ENCODE measurements at regions not wholly inside any gene's neighbourhood (a gene's known extent, or its start where the extent isn't known, plus 50 kb on each side); places are given as distances from the start of the nearest gene placed in this dataset.

- no peak for DNase-seq
These were observed 599.8 kb downstream of the AJAP1 start for GRCh38 chr1:5254131-5254725.

GRCh38 chr1:5253036-5253435 is 598.6 kb downstream of the AJAP1 start:
- DNase-seq: no peak

DNA sequence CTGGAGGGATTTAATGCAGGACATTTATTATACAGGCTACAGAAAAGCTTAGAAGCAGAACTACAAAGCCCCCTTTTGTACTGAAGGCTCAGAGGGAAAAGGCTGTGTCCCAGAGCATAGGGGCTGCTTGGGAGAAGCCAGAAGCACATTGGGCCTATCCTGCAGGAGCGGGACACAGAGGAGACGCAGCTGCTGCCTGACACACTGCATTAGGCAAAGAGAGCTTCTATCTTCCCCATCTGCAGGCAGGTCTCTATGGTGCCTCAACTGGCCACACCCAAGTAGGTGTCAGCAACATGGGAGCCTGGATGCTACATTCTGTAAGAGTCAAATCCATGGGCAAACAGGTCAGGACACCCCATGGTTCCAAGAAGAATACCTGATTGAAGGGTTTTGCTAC is 595.9 kb downstream of the AJAP1 start:
- DNase-seq: no peak

- no peak for DNase-seq
These were observed 590.9 kb downstream of the AJAP1 start for GRCh38 chr1:5245348-5245747.

DNA sequence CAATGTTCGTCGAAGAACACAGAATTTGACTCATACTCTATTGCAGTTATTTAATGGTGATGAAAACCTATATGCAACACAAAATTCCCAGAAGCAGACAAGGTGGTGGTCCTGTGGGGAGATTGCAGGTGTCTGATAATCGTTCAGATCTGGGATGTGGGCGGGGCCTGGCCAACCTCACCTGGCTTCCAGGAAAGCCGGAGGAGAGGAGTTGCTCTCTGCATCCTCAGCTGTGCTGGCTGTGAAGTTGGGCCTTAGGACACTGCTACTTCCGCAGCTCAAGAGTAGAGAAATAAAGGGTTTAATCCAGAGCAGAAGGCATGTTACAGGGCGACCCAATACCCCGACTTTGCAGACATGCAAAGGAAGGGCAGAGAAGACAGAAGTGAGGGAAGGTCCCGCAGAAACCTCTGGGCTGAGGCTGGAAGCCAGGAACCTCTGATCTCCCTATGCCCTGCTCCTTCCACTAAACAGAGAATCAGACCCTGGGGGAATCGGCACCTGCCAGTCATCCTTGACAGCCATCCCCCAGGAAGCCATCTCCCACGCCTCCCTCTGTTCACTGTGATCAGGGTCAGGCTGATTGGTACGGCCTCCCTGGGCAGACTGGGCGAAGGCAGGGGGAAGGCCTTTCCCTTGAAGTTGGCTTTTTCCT is 590.3 kb downstream of the AJAP1 start:
- DNase-seq: no peak

- no peak for DNase-seq
These were observed 588.4 kb downstream of the AJAP1 start for GRCh38 chr1:5242850-5243249.

DNA sequence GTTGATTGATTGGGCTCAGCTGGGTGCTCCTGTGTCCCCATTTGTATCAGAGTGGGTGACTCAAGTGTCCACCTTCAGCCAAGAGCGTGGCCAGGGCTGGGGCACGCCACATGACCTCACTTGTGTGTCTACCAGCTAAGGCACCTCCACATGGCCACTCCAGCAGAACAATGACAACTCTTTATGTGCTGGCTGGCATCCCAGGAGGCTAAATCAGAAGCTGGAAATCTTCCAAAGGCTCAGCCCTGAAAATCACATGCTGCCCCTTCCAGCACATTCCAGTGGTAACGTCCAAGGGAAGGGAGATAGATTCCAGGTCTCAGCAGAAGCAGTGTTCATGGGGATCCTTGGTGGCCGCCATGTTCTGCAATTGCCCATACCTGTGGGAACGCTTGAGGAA is 585.5 kb downstream of the AJAP1 start:
- DNase-seq: no peak

GRCh38 chr1:5238351-5239130 is 584.1 kb downstream of the AJAP1 start:
- no peak for DNase-seq

DNA sequence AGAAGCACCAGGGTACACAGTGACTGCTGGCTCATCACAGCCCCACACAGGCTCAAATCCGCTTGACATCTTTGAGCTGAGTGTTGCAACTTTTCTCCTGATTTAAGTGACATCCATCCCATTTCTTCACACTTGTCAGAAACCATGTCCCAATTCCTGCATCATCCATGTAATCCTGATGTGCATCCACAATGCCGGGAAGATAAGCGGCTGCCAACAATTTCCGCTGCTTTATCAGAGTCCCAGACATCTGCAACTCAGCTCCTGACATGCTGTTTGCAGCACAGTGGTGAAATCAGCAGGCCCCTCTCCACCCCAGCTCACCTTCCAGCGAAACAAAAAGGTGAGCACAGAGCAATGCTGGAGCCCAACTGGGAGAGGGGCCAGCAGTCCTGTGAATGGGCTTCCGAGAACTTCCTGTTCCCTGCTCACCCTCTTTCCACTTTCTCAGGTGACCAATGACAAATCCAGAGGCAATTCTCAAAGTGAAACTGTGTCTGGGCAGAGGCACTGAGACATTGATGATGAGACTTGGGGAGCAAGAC is 581.0 kb downstream of the AJAP1 start:
- DNase-seq: no peak

DNA sequence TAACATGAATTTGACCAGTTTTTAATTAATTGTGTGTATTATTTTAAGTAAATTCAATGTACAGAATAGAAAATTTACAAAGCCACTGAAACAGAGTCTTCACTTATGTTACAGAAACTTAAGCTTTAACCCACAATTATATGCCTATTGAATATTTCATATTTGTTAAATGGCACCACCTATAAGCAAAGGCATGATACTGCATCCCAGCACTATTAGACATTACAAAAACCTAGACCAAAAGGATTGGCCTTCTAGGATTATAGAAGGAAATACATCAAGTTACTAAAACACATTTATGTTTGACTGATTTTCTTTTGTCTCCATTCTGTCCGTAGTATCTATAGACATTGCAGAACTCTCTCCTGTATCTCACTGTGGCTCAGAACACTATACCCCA is 578.1 kb downstream of the AJAP1 start:
- no peak for DNase-seq

- DNase-seq: no peak
These were observed 577.3 kb downstream of the AJAP1 start for GRCh38 chr1:5231541-5232315.

DNA sequence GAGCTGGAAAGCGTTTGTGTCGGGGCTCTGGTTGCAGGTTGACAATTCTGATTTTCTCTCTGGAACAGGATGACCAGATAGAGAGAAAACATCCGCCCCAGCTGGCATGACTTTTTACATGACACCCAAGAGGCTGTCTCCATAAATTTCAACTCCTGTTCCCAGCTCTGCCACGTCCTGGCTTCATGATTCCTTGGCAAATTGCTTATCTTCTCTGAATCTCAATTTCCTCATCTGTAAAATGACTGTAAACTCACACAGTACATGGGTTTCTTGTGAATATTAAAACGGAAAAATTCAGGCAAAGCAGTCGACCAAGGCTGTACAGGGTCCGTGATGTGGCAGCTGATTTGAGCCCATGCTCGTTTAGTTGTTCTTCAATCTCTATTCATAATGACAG is 572.7 kb downstream of the AJAP1 start:
- no peak for DNase-seq

GRCh38 chr1:5225707-5226704 is 571.6 kb downstream of the AJAP1 start:
- DNase-seq: no peak

GRCh38 chr1:5223206-5223605 is 568.8 kb downstream of the AJAP1 start:
- no peak for DNase-seq

GRCh38 chr1:5222626-5223025 is 568.2 kb downstream of the AJAP1 start:
- no peak for DNase-seq

- DNase-seq: no peak
These were observed 567.0 kb downstream of the AJAP1 start for GRCh38 chr1:5221451-5221850.

- no peak for DNase-seq
These were observed 566.4 kb downstream of the AJAP1 start for GRCh38 chr1:5220821-5221220.

DNA sequence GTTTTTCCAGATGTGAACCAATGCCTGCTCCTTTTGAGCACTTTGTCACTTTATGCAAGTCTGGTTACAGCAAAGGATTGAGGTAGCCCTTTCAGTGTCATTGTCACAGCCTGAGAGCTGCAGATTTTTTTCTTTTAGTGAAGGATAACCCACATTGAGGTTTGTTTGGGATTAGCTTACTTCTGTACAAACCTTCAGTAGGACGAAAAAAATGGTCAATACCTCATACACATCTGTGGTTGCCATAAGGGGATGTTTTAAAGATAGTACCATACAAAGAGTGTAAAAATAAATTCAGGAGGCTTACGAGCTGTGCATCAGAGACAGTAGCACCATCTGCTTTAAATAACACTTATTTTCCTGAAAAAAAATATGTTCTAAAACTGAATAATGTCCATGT is 566.0 kb downstream of the AJAP1 start:
- no peak for DNase-seq

- DNase-seq: no peak
These were observed 545.6 kb downstream of the AJAP1 start for GRCh38 chr1:5200006-5200405.

GRCh38 chr1:5198328-5198727 is 543.9 kb downstream of the AJAP1 start:
- no peak for DNase-seq

GRCh38 chr1:5191470-5191869 is 537.1 kb downstream of the AJAP1 start:
- DNase-seq: no peak

GRCh38 chr1:5189384-5189783 is 535.0 kb downstream of the AJAP1 start:
- DNase-seq: no peak
